NT2/D1 (cell line): ENCODE measurements at regions not wholly inside any gene's neighbourhood (a gene's known extent, or its start where the extent isn't known, plus 50 kb on each side); places are given as distances from the start of the nearest gene placed in this dataset.

Source experiments
- SUZ12 ChIP-seq: IDR thresholded peaks from 2 replicates; pipeline ENCODE4 v1.6.1; 2011; ENCODE audit not compliant: insufficient read length, insufficient read depth; ENCODE audit errors: extremely low read depth
- YY1 ChIP-seq: IDR thresholded peaks from 2 replicates; pipeline ENCODE4 v1.6.1; 2011; ENCODE audit not compliant: insufficient read length, insufficient read depth
- ZNF274 ChIP-seq: IDR thresholded peaks from 2 replicates; pipeline ENCODE4 v1.6.1; 2011; ENCODE audit warnings: mild to moderate bottlenecking, low read depth, low read length

GRCh38 chr9:18106006-18106560 is 367.9 kb upstream of the ADAMTSL1 start:
- TF ChIP-seq YY1 (no peak), ZNF274 (no peak), SUZ12 (no peak)
